HG02840 (cell line): ENCODE measurements at regions not wholly inside any gene's neighbourhood (a gene's known extent, or its start where the extent isn't known, plus 50 kb on each side); places are given as distances from the start of the nearest gene placed in this dataset.
"Not testable (repeated sequence)": the region's sequence is repeated elsewhere in the genome, so short reads cannot be mapped to it uniquely, and the experiment has no call there.

Experiments used
- ATAC-seq: cut with Tn5 transposase; IDR thresholded peaks from one replicate; pipeline ENCODE4 v1.9.1; 2021; ENCODE audit warnings: mild to moderate bottlenecking, moderate library complexity, moderate number of reproducible peaks; ENCODE audit not compliant: unreplicated experiment, low FRiP score

- ATAC-seq = not testable (repeated sequence)
Observed at GRCh38 chrX:35221391-35221790, 278.8 kb downstream of the FAM47B start.

DNA sequence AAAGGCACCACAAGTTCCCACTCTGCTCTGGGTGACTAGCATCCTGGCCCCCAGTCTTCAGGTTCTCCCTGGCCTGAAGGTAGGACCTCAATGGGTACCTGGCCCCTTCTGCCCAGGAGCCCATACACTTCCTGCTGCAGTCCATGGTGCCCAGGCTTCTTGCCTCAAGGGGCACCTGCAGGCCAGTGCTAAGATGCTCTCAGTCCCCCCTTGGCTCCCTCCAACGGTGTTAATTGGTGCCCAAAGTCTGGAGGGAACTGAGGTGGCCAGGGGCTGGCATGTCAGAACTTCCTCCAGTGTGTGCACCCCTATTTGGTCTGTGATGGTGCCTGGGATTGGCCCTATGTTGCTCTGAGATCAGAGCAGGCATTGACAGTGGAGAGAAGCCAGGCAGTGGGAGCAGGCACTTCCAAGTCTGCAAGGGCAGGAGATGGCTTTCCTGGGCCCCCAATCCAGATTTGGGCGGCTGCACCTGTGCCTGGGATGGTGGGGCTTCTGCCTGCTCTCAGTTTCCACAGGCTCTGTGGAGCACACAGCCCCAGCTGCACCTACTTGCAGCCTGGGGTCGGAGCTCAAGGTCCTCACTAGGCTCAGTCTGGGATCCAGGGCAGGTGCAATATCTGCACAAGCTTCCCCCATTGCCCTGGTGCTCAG lies 301.6 kb downstream of the FAM47B start:
- ATAC-seq = no peak

- no peak for ATAC-seq
Observed at GRCh38 chrX:35244796-35245508, 302.4 kb downstream of the FAM47B start.

DNA sequence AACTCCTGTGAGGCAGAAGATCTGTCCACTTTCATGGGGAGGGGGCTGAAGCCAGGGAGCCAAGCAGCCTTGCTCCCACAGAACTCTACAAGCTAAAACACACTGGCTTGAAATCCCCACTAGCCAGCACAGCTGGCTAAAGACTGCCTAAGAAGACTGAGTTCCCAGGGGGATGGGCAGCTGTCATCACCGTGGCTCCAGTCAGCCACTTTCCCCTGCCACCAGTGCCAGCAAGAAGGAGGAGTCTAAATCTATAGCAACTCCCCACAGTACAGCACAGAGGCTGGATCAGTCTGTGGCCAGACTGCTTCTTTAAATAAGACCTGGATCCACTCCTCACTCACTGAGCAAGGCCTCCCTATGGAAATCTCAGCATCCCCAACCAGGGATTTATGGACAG lies 308.6 kb downstream of the FAM47B start:
- no peak for ATAC-seq

DNA sequence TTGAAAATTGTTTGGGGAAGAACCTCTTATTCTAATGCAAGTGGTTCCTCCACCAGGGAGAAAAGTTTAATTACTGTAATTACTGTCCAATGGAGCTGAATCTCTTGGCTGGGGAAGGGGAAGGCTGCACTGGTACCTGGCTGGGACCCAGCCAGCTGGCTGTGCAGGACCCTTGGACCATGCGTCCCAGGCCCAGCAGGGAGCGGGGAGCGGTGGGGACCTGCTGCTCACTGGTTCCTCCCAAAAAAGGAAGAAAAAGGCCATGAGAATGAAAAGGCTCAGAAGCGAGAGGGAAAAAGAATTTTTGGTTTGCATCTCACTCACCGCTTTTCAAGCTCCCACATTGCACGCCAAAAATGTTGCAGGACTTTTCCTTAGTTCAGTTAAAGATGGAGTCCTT lies 333.5 kb downstream of the FAM47B start:
- ATAC-seq = no peak

- ATAC-seq = no peak
Observed at GRCh38 chrX:35285289-35285962, 342.8 kb downstream of the FAM47B start.

GRCh38 chrX:35288657-35289056 lies 346.1 kb downstream of the FAM47B start:
- ATAC-seq = no peak

GRCh38 chrX:35289952-35290351 lies 347.4 kb downstream of the FAM47B start:
- no peak for ATAC-seq

DNA sequence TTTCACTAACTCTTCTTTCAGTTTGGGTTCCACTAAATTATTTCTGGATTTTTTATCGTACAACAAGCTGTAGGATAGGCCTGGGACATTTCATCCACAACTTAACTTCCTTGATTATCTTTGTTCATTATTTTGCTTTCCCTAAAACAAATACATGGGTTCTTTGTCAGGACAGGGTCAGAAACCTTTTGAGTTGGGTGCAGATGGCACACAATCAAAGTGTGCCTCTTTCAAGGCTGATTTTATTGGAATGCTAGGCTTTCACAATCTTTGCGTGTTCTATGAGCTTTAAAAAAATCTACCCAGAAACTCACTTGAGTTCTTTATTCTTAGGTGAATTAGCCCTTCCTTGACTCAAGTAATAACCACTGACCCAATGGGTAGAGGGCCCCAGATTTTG lies 348.4 kb downstream of the FAM47B start:
- ATAC-seq = no peak

GRCh38 chrX:35292522-35292921 lies 349.9 kb downstream of the FAM47B start:
- ATAC-seq = no peak

GRCh38 chrX:35305037-35305436 lies 362.4 kb downstream of the FAM47B start:
- ATAC-seq = not testable (repeated sequence)

GRCh38 chrX:35339796-35340195 lies 397.2 kb downstream of the FAM47B start:
- no peak for ATAC-seq

DNA sequence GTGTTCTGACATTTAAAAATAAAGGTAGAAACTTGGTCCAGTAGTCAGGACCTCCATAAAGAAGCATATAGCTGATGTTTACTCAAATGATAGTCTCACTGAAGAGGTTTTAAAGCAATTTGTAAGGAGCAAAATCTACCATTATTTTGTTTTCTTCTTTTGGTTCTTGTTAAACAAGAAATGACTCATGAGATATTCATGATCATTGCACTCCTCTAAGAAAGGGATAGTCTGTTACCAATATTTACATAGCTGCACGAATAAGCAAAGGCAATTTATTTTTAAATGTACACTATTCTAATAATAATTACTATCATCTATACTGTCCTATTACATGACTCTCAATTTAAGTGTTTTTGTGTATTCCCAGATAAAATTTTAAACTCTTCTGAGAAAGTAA lies 397.9 kb downstream of the FAM47B start:
- ATAC-seq = no peak

DNA sequence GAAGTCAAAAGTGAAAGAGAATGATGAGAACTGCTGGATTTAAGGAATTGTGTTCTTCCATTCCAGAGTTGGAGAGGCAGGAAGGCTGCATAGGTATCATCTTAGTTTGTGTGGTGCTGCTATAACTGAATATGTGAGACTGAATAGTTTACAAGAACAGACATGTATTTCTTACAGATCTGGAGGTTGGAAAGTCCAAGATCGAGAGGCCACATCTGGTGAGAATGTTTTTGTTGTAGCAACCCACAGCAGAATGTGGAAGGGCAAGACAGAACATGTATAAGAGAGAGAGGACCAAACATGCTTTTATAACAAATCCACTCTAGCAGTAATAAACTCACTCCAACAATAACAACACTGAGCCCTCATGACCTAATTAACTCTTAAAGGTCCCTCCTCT lies 408.6 kb downstream of the FAM47B start:
- no peak for ATAC-seq

DNA sequence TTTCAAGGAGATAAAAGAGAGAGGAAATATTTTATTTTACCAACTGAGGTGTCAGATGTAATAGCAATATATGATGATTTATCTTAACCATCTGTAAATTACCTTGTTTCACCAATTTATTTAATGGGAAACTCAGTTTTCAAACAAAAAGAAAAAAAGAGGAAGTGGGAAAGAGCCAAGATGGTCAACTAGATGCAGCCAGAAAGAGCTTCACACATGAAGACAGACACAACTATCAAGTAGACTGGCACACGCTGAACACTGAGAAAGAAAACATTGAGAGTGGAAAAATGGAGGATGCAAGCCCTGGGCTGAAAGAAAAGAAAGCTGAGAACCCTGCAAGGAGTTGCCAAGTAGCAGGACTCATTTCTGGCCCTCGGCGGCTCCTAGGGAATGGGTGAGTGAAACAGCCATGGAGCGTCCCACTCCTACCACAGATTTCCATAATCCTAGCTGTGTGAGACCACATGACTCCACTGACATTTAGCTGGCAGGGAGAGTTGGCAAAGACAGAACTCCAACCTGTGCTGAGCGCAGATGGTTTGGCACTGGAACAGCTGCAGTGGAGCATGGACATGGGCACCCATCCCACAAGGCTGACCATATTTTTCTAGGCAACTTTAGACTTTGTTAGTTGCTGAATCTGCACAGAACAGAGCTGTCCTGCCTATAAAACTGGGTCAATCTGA lies 409.3 kb downstream of the FAM47B start:
- ATAC-seq = no peak

- no peak for ATAC-seq
Observed at GRCh38 chrX:35357656-35358055, 415.1 kb downstream of the FAM47B start.

GRCh38 chrX:35362866-35363265 lies 420.3 kb downstream of the FAM47B start:
- ATAC-seq = no peak

- no peak for ATAC-seq
Observed at GRCh38 chrX:35374116-35374515, 424.0 kb upstream of the MAGEB16 start.

DNA sequence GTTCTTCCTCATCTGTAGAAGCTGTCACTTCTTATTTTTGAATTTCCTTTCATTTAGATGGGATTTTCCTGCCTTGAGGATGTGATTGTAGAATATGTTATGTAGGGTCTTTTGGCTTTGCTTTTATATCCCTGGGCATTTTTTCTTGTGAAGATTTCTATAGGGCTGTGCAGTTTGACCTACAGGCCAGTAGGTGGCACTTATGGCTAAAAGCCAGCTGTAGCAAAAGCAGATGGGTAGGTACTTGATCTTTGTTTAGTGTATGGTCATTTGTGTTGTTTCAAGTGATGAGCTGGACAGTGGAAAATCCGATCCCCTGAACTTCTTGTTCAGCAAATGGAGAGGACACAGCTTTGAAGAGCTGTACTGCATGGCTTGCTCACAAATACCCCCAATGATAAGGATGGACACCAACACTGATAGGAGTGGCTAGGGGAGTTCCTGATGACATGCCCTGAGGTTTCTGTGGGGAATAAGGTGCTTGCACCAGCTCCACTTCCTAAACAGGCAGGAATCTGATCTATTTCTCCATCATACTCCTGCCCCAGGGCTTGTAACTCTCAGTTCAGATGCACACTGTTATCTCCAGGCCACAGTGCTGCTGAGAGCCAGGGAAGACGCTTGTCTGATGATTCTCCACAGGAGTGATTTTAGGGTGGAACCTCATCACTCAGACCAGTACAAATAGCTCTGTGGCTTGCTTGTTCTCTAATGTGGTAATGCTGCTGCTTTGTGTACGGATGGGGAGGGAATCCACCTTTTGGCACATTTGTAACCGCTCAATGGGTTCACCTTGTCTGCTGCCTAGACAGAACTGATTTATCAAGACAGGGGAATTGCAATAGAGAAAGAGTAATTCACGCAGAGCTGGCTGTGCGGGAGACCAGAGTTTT lies 417.1 kb upstream of the MAGEB16 start:
- peak; percentile 80 for ATAC-seq

DNA sequence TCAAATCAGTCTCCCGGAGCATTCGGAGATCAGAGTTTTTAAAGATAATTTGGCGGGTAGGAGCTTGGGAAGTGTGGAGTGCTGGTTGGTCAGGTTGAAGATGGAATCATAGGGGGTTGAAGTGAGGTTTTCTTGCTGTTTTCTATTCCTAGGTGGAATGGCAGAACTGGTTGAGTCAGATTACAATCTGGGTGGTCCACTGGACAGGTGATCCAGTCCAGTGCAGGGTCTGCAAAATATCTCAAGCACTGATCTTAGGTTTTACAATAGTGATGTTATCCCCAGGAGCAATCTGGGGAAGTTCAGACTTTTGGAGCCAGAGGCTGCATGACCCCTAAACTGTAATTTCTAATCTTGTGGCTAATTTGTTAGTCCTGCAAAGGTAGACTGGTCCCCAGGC lies 416.4 kb upstream of the MAGEB16 start:
- ATAC-seq = not testable (repeated sequence)
